ENCODE measurements at regions not wholly inside any gene's neighbourhood (a gene's known extent, or its start where the extent isn't known, plus 50 kb on each side); places are given as distances from the start of the nearest gene placed in this dataset.
A peak's percentile ranks its signal among the peaks of the same experiment; 100 is the strongest.

- TF ChIP-seq, protein P1, sequence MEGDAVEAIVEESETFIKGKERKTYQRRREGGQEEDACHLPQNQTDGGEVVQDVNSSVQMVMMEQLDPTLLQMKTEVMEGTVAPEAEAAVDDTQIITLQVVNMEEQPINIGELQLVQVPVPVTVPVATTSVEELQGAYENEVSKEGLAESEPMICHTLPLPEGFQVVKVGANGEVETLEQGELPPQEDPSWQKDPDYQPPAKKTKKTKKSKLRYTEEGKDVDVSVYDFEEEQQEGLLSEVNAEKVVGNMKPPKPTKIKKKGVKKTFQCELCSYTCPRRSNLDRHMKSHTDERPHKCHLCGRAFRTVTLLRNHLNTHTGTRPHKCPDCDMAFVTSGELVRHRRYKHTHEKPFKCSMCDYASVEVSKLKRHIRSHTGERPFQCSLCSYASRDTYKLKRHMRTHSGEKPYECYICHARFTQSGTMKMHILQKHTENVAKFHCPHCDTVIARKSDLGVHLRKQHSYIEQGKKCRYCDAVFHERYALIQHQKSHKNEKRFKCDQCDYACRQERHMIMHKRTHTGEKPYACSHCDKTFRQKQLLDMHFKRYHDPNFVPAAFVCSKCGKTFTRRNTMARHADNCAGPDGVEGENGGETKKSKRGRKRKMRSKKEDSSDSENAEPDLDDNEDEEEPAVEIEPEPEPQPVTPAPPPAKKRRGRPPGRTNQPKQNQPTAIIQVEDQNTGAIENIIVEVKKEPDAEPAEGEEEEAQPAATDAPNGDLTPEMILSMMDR (IDR thresholded peaks at IDR 0.05) = peak; percentile 20
- TF ChIP-seq EZH2phosphoT487 (IDR thresholded peaks at IDR 0.05) = no peak
Observed at GRCh38 chr6:141354191-141354955, 778.4 kb upstream of the GJE1 start.
